T-cell (primary cell): ENCODE measurements at regions not wholly inside any gene's neighbourhood (a gene's known extent, or its start where the extent isn't known, plus 50 kb on each side); places are given as distances from the start of the nearest gene placed in this dataset.

Source experiments
- ATAC-seq, 4 experiments: fragments of 200-7000 bp in 3 of 4; fragments of 150-1000 bp in 1 of 4; cut with Tn5 transposase; replicated peaks in 1 of 4; 1 replicate in 3 of 4; 2 replicates in 1 of 4; pipeline ENCODE4 v1.10.0; 2021; ENCODE audit warnings: moderate library complexity in 3 of 4, mild to moderate bottlenecking in 2 of 4, moderate number of reproducible peaks in 1 of 4
- CTCF ChIA-PET, 2 donors: fragments of 300-600 bp; sonication (Branson Sonifier 250); formaldehyde crosslinking; loops; one replicate each; lab custom pipeline; 2022; ENCODE audit warnings: antibody characterized with exemption in 2 of 2; lab: Charles Lee
- POLR2A ChIA-PET, 2 donors: fragments of 300-600 bp; sonication (Branson Sonifier 250); formaldehyde crosslinking; loops; one replicate each; lab custom pipeline; 2022; ENCODE audit warnings: antibody characterized with exemption in 2 of 2; lab: Charles Lee
- DNase-seq, 35 experiments: peaks; one replicate each; pipeline versions ENCODE4 v3.0.0 to v3.0.0-alpha.2; 2013 to 2023
- H3K27ac ChIP-seq: one replicate; pipeline ENCODE4 v1.5.1; 2013; ENCODE audit warnings: low read length
- H3K27me3 ChIP-seq, 2 experiments: replicated peaks in 1 of 2; 1 replicate in 1 of 2; 2 replicates in 1 of 2; pipeline versions ENCODE4 v1.6.1 to v1.7.0; 2013; ENCODE audit warnings: low read length in 1 of 2, mixed read lengths in 1 of 2; ENCODE audit not compliant: control insufficient read depth in 2 of 2, insufficient read depth in 2 of 2; ENCODE audit errors: extremely low read depth in 1 of 2
- H3K36me3 ChIP-seq, 2 donors: 1 replicate in 1 of 2; 2 replicates in 1 of 2; pipeline versions ENCODE4 v1.6.1 to v1.7.0; 2013; ENCODE audit warnings: low read length in 1 of 2; ENCODE audit not compliant: control insufficient read depth in 2 of 2, insufficient read depth in 1 of 2; ENCODE audit errors: extremely low read depth in 1 of 2
- H3K4me1 ChIP-seq, 2 experiments: 1 replicate in 1 of 2; 2 replicates in 1 of 2; pipeline versions ENCODE4 v1.6.1 to v1.7.0; 2013; ENCODE audit warnings: low read length in 2 of 2, mixed read lengths in 1 of 2; ENCODE audit not compliant: insufficient read depth in 2 of 2, control insufficient read depth in 1 of 2; ENCODE audit errors: extremely low read depth in 1 of 2
- H3K4me3 ChIP-seq, 2 donors: 1 replicate in 1 of 2; 2 replicates in 1 of 2; pipeline versions ENCODE4 v1.5.1 to v1.7.0; 2013; ENCODE audit warnings: mild to moderate bottlenecking in 2 of 2, low read length in 1 of 2, moderate library complexity in 1 of 2; ENCODE audit not compliant: control insufficient read depth in 1 of 2; ENCODE audit errors: extremely low read depth in 1 of 2
- H3K9me3 ChIP-seq: 2 replicates; pipeline ENCODE4 v1.7.0; 2013
- H3K27ac Mint-ChIP-seq, 2 donors: one replicate each; pipeline ENCODE4 v1.8.0; 2020 to 2021; ENCODE audit warnings: mild to moderate bottlenecking in 2 of 2, mixed read lengths in 2 of 2
- H3K27me3 Mint-ChIP-seq, 2 donors: one replicate each; pipeline ENCODE4 v1.8.0; 2021 to 2022; ENCODE audit warnings: mixed read lengths in 2 of 2
- H3K36me3 Mint-ChIP-seq: one replicate; pipeline ENCODE4 v1.8.0; 2021; ENCODE audit warnings: mixed read lengths
- H3K4me1 Mint-ChIP-seq, 3 donors: one replicate each; pipeline ENCODE4 v1.8.0; 2020 to 2022; ENCODE audit warnings: mixed read lengths in 3 of 3, mild to moderate bottlenecking in 1 of 3
- H3K4me3 Mint-ChIP-seq, 3 donors: one replicate each; pipeline ENCODE4 v1.8.0; 2020 to 2022; ENCODE audit warnings: mild to moderate bottlenecking in 3 of 3, mixed read lengths in 3 of 3, moderate library complexity in 3 of 3
- H3K9me3 Mint-ChIP-seq, 3 donors: one replicate each; pipeline ENCODE4 v1.8.0; 2020 to 2022; ENCODE audit warnings: mixed read lengths in 3 of 3
- WGBS: methylation state at CpG from one replicate; pipeline ENCODE4 v1.1.5; 2013; ENCODE audit warnings: missing lambda C conversion rate; ENCODE audit not compliant: insufficient coverage; 5-methylcytosine and 5-hydroxymethylcytosine counted together

DNA sequence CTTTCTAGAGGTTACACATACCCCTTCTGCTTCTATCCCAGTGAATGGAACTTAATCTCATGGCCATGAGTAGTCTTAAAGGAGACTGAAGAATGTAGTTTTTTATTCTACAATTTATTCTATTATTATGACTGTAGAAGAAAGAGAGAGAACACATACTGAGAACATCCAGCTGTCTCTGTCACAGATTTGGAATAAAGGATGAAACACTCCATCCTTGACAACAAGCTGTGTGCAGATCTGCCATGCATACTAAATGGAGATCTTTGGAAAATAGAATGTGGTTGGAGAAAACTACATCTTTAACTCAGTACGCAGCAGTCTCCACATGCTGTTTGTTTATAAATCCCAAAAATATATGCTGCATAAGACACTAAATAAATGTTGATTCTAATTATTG is 54.1 kb upstream of the NUDT7 start:
- Mint-ChIP-seq H3K9me3 (no peaks in the 10 kb centered on the region), H3K27me3 (peaks cover 2 to 24% of the 10 kb centered on the region in 2 donors), H3K27ac (no peak overlapping the region), H3K4me1 (no peaks in the 10 kb centered on the region), H3K36me3 (no peaks in the 10 kb centered on the region), H3K4me3 (no peak overlapping the region)
- DNase-seq, result no peak
- WGBS, result no CpG with 5 or more reads among the region's 1 CpG
- Histone ChIP-seq H3K27me3 (peaks cover 0 to 14% of the 10 kb centered on the region in 2 experiments), H3K9me3 (no peaks in the 10 kb centered on the region), H3K4me3 (no peak overlapping the region), H3K27ac (no peak overlapping the region), H3K36me3 (no peaks in the 10 kb centered on the region), H3K4me1 (no peaks in the 10 kb centered on the region)
- ATAC-seq, result no peak
- ChIA-PET POLR2A (no interaction called here), CTCF (interaction anchor here in 1 of 2 donors (0.7 kb wide), 1 partner anchor 481 kb away, joined by 3 read pairs; no protein-coding TSS in a partner anchor)

DNA sequence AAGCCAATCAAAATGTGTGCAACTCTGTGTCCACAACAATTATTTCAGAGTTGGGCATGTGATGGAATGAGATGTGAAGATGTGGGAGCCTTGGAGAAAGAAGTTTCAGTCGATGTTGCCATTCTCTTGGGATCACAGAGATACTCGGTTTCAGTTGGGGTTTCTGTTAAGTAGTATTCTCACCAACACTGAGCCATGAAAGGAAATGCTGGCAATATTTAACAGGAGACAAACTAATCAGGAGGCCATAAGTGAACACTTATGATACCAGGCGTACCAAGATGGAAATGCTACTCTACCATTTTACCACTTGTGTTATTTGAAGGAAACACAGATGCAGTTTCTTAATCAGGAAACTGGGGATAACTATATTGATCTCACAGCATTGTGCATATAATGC is 53.3 kb upstream of the NUDT7 start:
- no peak overlapping the region for H3K27ac ChIP-seq
- WGBS, result no CpG with 5 or more reads among the region's 3 CpGs

More for the DNA sequence above, 53.3 kb upstream of the NUDT7 start:
- Mint-ChIP-seq H3K4me1 (no peaks in the 10 kb centered on the region), H3K36me3 (no peaks in the 10 kb centered on the region), H3K4me3 (no peak overlapping the region), H3K27ac (no peak overlapping the region), H3K9me3 (no peaks in the 10 kb centered on the region), H3K27me3 (peaks cover 4 to 24% of the 10 kb centered on the region in 2 donors)
- H3K9me3 ChIP-seq, result no peaks in the 10 kb centered on the region
- DNase-seq (no peak), ATAC-seq (no peak)
- POLR2A ChIA-PET, result no interaction called here
- H3K27me3 ChIP-seq, result peaks cover 0 to 11% of the 10 kb centered on the region in 2 experiments
- no peak overlapping the region for H3K4me3 ChIP-seq
- CTCF ChIA-PET, result interaction anchor here in 1 of 2 donors (0.7 kb wide), 1 partner anchor 482 kb away, joined by 3 read pairs; no protein-coding TSS in a partner anchor
- no peaks in the 10 kb centered on the region for H3K4me1 ChIP-seq
- no peaks in the 10 kb centered on the region for H3K36me3 ChIP-seq
